ENCODE measurements at regions not wholly inside any gene's neighbourhood (a gene's known extent, or its start where the extent isn't known, plus 50 kb on each side); places are given as distances from the start of the nearest gene placed in this dataset.

- TF ChIP-seq POLR2AphosphoS5 (IDR thresholded peaks at IDR 0.05; ENCODE audit: low read depth, low read length) (no peak), SIN3A (IDR thresholded peaks at IDR 0.05; ENCODE audit: borderline replicate concordance, insufficient read depth, low read depth, low read length) (no peak), CTCF (IDR thresholded peaks at IDR 0.05) (no peak), REST (IDR thresholded peaks at IDR 0.05; ENCODE audit: insufficient read depth in 1 of 2, low read depth in 2 of 2, low read length in 1 of 2) (no peak)
These were observed 56.6 kb downstream of the TTC6 start for GRCh38 chr14:37652042-37652441.
